Medulla oblongata (tissue), 1 donor: ENCODE measurements at regions not wholly inside any gene's neighbourhood (a gene's known extent, or its start where the extent isn't known, plus 50 kb on each side); places are given as distances from the start of the nearest gene placed in this dataset.
"Not testable (repeated sequence)": the region's sequence is repeated elsewhere in the genome, so short reads cannot be mapped to it uniquely, and the experiment has no call there.

ENCODE experiments used
- DNase-seq: peaks from one replicate; pipeline ENCODE4 v3.0.0-alpha.2; 2015; ENCODE audit errors: extremely low spot score

DNA sequence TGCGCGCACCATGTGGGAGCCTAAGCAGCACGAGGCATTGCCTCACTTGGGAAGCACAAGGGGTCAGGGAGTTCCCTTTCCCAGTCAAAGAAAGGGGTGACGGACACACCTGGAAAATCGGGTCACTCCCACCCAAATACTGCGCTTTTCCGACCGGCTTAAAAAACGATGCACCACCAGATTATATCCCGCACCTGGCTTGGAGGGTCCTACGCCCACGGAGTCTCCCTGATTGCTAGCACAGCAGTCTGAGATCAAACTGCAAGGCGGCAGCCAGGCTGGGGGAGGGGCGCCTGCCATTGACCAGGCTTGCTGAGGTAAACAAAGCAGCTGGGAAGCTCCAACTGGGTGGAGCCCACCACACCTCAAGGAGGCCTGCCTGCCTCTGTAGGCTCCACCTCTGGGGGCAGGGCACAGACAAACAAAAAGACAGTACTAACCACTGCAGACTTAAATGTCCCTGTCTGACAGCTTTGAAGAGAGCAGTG lies 627.7 kb upstream of the VRK2 start:
- DNase-seq: not testable (repeated sequence)

DNA sequence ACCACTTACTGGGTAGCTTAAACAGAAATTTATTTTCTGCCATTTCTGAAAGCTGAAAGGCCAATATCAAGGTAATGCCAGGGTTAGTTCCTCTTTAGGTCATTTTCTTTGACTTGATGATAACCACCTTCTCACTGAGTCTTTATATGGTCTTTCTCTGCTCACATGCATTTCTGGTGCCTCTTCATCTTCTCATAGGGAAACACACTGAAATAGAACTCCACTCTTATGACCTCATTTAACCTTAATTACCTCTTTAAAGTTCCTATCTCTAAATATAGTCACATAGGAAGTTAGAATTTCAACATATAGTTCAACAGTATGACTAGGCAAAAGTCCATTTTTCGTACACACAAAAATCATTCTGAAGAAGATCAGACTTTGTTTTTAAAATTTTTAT lies 616.8 kb upstream of the VRK2 start:
- no peak for DNase-seq

DNA sequence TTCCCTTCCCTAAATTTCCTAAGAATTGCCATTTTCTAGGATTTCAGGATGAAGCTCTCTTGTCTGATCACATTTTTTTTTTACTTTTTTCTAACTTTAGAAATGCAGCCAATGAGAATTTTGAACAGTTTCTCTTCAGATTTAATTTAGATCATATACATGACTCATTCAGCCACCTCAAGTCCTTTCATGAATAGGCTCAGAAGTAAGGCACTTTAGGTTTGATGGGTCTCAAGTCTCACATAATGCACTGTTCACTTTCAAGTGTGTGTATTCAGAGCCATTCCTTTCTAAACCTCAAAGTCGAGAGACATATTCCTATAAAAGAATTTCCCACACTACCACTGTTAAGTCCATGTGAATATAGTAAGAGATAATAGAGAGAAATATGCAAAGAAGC lies 614.1 kb upstream of the VRK2 start:
- no peak for DNase-seq

- DNase-seq: no peak
Measured at GRCh38 chr2:57434441-57434840, 612.2 kb upstream of the VRK2 start.

- no peak for DNase-seq
Measured at GRCh38 chr2:57434972-57435371, 611.6 kb upstream of the VRK2 start.

DNA sequence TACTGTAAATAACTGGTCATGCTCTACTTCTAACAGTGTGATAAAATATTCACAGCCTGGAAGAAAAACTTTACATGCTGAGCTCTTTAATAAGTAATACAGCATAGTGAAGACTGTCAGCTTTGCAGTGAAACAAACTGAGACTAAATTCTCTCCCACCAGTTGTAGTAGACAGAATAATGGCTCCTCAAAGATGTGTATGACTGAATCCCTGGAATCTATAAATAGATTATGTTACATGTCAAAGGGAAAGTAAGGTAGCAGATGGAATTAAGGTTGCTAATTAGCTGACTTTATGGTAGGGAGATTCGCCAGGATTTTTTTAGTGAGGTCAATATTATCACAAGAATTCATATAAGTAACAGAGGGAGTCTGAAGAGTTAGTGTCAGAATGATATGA lies 609.5 kb upstream of the VRK2 start:
- DNase-seq: no peak

GRCh38 chr2:57440437-57440836 lies 606.2 kb upstream of the VRK2 start:
- no peak for DNase-seq

DNA sequence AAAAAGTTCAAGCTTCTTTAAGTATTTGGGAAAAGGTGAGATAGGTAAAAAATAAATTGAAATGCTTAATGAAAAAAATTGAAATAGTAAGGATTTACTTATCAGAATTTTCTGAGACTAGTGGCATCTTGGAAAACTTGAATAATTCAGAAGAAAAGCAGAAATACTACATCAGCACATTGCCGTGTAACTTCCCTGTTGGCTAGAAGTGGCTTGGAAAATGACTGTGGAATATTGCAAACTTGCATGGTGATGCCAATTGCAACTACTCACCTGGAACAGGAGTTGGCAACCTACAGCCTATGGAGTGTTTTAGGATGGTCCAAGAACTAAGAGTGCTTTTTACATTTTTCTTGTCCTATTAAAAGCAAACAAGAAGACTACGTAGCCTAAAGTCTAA lies 603.5 kb upstream of the VRK2 start:
- DNase-seq: no peak

- no peak for DNase-seq
Measured at GRCh38 chr2:57443973-57444521, 602.6 kb upstream of the VRK2 start.

DNA sequence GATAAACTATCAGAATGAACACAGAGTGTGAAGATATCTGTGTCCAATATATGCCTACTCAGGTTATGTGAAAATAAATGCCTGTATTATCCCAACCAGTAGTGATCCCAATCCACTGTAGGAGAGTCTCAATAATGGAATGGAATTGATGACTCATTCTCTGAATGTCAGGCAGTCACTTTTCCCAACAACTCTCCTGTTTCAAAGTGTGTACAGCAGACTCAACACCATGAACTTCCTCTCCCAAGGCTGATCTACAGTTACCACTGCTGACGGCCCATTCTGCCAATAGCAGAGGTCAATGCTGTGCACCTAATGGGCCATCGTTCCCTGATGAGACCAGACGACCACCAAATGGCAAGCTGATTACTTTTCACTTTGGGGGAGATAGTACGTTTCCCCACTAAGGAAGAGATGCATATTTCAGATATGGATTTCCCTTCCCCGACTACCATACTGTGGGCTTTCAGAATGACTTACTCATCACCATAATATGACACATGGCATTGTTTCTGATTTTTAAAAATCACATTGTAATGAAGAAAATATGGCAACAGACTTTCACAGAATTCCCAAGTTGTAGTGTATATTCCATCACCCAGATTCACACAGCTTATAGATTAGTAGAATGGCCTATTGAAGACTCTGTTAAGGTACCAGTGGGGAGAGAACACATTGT lies 601.7 kb upstream of the VRK2 start:
- no peak for DNase-seq

DNA sequence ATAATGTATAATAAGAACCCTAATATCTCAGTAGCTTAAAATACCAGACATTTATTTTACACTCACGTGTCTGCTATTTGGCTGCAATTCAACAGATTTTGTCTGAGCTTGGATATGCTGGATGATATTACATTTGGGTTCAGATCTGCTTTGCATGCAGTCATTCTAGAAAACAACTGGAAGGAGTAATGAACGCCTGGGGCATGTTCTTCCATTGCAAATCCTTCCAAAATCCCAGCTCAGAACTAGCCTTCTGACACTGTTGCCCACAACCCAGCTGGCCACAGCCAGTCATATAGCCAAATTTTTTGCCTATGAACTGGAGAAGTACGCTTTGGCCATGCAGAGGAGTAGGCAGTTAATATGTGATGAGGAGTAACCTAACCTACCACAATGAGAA lies 597.8 kb upstream of the VRK2 start:
- no peak for DNase-seq

DNA sequence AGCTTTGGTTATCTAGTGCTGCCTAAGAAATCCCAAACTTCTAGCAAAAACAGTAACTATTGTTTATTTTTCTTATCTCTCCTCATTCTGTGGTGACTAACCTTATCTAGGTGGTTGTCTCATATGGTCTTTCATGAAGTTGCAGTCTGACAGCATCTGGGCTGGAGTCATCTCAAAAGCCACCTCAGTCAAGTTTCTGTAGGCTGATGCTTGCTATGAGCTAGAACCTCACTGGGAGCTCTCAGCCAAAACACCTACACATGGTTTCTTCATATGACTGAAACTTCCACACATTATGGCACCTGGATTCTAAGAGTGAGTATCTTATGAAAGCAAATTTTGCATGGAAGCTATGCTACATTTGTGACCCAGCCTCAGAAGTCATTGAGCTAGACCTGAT lies 596.4 kb upstream of the VRK2 start:
- DNase-seq: no peak

GRCh38 chr2:57452634-57453033 lies 594.0 kb upstream of the VRK2 start:
- DNase-seq: no peak

DNA sequence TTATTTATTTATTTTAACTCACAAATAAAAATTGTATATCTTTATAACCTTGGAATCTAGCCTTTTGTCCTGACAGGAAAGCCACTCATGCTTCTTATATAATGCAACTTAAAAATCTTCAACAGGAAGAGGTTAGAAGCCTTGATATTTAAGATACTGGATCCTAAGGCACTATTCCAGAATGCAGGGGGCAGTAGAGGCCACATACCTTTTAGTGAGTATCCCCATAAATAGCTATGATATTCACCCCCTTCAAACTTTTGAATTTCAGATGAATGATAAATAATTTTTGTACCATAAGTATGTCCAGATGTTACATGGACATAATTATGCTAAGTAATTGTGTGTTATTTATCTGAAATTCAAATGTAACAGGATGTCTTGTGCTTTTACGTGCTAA lies 592.7 kb upstream of the VRK2 start:
- no peak for DNase-seq

DNA sequence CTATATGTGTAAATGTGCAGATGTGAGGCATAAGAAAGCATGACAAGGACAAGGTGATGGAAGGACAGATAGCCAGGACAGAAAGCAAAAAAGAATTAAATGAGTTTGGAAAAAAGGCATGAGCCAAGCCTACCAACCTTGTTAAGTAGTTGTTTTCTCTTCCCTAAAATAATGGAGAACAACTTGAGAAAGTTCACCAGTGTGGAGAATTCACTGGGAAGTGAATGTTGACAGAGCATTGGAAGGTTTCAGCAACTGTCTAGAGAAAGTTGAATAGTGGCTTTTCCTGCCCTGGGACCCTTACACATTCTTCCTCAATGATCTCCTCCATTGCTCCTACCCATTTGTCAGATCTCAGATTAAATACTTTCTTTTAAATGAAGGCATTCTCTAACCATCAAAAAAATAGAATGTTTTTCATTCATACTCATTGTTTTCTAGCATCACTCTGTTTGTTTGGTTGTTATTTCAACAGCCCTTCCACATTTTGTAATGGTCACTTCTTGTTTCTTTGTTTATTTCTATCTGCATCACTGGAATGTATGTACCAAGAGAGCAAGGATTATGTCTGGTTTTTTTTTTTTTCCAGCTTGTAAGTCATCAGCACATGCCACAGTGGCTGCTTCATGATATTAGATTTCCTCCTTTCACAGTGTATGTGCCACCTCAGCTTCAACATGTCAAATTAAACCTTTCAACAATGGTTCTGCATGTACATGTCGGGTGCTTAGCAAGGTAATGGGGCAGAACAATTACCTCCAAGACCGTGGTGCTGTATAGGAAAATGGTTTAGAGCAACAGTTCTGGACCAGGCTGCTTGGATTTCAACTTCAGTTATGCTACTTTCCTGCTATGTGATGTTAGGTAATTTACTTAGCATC lies 586.0 kb upstream of the VRK2 start:
- no peak for DNase-seq

- DNase-seq: no peak
Measured at GRCh38 chr2:57461624-57462023, 585.0 kb upstream of the VRK2 start.

GRCh38 chr2:57465067-57465466 lies 581.5 kb upstream of the VRK2 start:
- no peak for DNase-seq

DNA sequence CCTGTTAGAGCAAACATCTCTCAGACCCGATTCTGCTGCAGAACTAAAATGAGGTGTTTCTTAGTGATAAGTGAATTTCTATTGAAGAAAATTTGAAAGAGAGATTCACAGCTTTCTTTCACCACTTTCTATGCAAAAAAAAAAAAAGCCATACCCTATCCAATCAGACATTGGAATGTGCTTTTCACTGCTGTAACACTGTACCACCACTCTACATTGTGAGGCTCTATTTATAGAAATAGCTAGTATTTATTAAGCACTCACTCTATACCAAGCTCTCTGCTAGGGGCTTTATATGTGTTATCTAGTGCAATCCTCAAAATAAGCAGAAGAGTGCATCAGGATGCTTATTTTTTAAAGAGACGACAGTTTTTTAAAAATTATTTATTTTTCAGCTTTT lies 580.6 kb upstream of the VRK2 start:
- no peak for DNase-seq

- no peak for DNase-seq
Measured at GRCh38 chr2:57475391-57475790, 571.2 kb upstream of the VRK2 start.

- DNase-seq: no peak
Measured at GRCh38 chr2:57479981-57480380, 566.6 kb upstream of the VRK2 start.

DNA sequence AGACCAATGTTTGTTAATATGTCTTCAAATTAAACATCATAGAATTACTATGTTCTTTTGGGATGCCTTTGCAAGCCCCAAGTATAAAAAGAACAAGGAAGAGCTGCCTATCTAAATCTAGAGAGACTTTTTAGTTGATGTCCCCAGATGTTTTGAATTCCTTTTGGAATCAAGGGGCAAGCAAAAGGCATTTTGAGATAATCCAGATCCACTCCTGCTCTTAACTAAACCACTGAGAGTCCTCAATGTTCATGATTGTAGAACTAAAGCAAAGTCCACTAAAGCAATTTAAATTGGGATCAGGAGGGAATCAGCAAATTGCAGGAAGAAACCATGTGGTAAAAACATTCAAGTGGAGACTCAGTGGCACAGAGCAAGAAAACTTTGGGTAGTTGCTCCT lies 558.5 kb upstream of the VRK2 start:
- no peak for DNase-seq

DNA sequence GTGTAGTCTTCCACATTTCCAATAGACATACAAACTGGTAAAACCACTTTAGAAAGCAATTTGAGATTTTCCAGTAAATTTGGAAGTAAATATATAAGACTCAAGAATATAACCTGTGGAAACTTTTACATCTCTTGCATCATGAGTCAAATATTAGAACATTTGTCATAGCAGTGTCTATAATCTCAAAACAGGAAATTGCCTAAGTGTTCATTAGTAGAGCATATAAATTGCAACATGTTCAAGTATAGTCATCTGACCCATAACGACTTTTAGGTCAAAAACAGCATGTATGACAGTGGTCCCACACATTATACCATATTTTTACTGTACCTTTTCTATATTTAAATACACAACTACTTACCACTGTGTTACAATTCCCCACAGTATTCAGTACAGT lies 555.9 kb upstream of the VRK2 start:
- no peak for DNase-seq

- DNase-seq: no peak
Measured at GRCh38 chr2:57491213-57491612, 555.4 kb upstream of the VRK2 start.
